PC-9 (cell line): ENCODE measurements at regions not wholly inside any gene's neighbourhood (a gene's known extent, or its start where the extent isn't known, plus 50 kb on each side); places are given as distances from the start of the nearest gene placed in this dataset.

ENCODE experiments used
- EZH2 ChIP-seq: fragments of 200-600 bp; sonication (generic); IDR thresholded peaks from 2 replicates; pipeline ENCODE4 v1.8.0; 2017; ENCODE audit warnings: antibody characterized with exemption, low read depth
- TF ChIP-seq, protein P1 (sequence below): fragments of 200-600 bp; sonication (generic); conservative IDR thresholded peaks from 2 replicates; pipeline ENCODE4 v1.6.1; 2017; ENCODE audit warnings: mixed run types, antibody characterized with exemption, mild to moderate bottlenecking, moderate library complexity

DNA sequence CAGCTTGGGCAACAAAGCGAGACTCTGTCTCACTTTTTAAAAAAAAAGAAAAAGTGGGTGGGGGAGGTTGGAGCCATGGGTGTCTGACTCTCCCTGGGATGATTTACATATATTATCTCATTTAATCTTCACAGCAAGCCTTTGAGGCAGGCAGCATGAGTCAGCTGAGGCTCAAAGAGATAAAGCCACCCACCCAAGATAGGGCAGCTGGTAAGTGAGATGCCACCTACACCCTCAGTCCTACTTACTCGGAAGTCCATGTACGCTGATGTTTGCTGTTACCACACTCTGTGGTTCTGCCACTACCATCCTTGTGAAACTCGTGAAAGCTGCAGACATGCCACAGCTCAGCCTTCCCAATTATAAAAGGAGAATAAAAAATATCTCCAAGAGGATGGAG lies 142.0 kb upstream of the TSHZ3 start:
- TF ChIP-seq, protein P1, sequence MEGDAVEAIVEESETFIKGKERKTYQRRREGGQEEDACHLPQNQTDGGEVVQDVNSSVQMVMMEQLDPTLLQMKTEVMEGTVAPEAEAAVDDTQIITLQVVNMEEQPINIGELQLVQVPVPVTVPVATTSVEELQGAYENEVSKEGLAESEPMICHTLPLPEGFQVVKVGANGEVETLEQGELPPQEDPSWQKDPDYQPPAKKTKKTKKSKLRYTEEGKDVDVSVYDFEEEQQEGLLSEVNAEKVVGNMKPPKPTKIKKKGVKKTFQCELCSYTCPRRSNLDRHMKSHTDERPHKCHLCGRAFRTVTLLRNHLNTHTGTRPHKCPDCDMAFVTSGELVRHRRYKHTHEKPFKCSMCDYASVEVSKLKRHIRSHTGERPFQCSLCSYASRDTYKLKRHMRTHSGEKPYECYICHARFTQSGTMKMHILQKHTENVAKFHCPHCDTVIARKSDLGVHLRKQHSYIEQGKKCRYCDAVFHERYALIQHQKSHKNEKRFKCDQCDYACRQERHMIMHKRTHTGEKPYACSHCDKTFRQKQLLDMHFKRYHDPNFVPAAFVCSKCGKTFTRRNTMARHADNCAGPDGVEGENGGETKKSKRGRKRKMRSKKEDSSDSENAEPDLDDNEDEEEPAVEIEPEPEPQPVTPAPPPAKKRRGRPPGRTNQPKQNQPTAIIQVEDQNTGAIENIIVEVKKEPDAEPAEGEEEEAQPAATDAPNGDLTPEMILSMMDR = no peak
- TF ChIP-seq EZH2 = no peak
